MCF 10A (cell line): ENCODE measurements at regions not wholly inside any gene's neighbourhood (a gene's known extent, or its start where the extent isn't known, plus 50 kb on each side); places are given as distances from the start of the nearest gene placed in this dataset.
"Not testable (repeated sequence)": the region's sequence is repeated elsewhere in the genome, so short reads cannot be mapped to it uniquely, and the experiment has no call there.

Source experiments
- BruUV-seq: library from RNA; stranded (reverse); fragments of 400-500 nt; replicated peaks from 2 replicates; lab custom pipeline; 2021; lab: Mats Ljungman, UMichigan
- CTCF ChIA-PET: fragments of 300-600 bp; sonication (Branson Sonifier 250); formaldehyde crosslinking; extraction: SDS; loops from one replicate; lab custom pipeline; 2021; ENCODE audit warnings: antibody characterized with exemption, inconsistent platforms; lab: Yijun Ruan, JAX
- POLR2A ChIA-PET: fragments of 300-600, 350-650 bp; sonication (Branson Sonifier 250); formaldehyde crosslinking; extraction: SDS; loops from one replicate; lab custom pipeline; 2020; ENCODE audit warnings: antibody characterized with exemption, inconsistent platforms; lab: Yijun Ruan, JAX
- DNase-seq: peaks from one replicate; pipeline ENCODE4 v3.0.0-alpha.2; 2018; ENCODE audit not compliant: unreplicated experiment
- H3K27ac Mint-ChIP-seq: one replicate; pipeline ENCODE4 v1.8.0; 2022; ENCODE audit warnings: mild to moderate bottlenecking, low read depth, mixed read lengths; ENCODE audit not compliant: unreplicated experiment
- H3K27me3 Mint-ChIP-seq: one replicate; pipeline ENCODE4 v1.8.0; 2022; ENCODE audit warnings: mixed read lengths; ENCODE audit not compliant: insufficient read depth, unreplicated experiment
- H3K36me3 Mint-ChIP-seq: one replicate; pipeline ENCODE4 v1.8.0; 2022; ENCODE audit warnings: mild to moderate bottlenecking, moderate library complexity, mixed read lengths; ENCODE audit not compliant: insufficient read depth, unreplicated experiment
- H3K4me1 Mint-ChIP-seq: one replicate; pipeline ENCODE4 v1.8.0; 2022; ENCODE audit warnings: mixed read lengths; ENCODE audit not compliant: insufficient read depth, unreplicated experiment
- H3K4me3 Mint-ChIP-seq: one replicate; pipeline ENCODE4 v1.8.0; 2022; ENCODE audit warnings: mild to moderate bottlenecking, moderate library complexity, mixed read lengths; ENCODE audit not compliant: unreplicated experiment
- H3K9me3 Mint-ChIP-seq: one replicate; pipeline ENCODE4 v1.8.0; 2022; ENCODE audit warnings: mixed read lengths; ENCODE audit not compliant: unreplicated experiment
- CTCF ChIP-seq: fragments of 200-600 bp; IDR thresholded peaks from one replicate; pipeline ENCODE4 v1.8.0; 2022; ENCODE audit warnings: antibody characterized with exemption, mild to moderate bottlenecking; ENCODE audit not compliant: unreplicated experiment
- intact Hi-C: fragments of 100-400 bp; cut with micrococcal nuclease; formaldehyde crosslinking; loops from 2 replicates; pipeline ENCODE4 v1.14.1; 2022

GRCh38 chr9:64085998-64086397, 1199.0 kb downstream of the FOXD4L5 start:
- CTCF ChIA-PET, intact Hi-C loops, H3K4me1 Mint-ChIP-seq, BruUV-seq, H3K27me3 Mint-ChIP-seq, POLR2A ChIA-PET, DNase-seq, H3K36me3 Mint-ChIP-seq, H3K9me3 Mint-ChIP-seq, H3K27ac Mint-ChIP-seq, H3K4me3 Mint-ChIP-seq: not testable (repeated sequence)

- H3K27ac Mint-ChIP-seq, H3K4me1 Mint-ChIP-seq, H3K9me3 Mint-ChIP-seq, DNase-seq, BruUV-seq, H3K4me3 Mint-ChIP-seq, POLR2A ChIA-PET, H3K36me3 Mint-ChIP-seq, H3K27me3 Mint-ChIP-seq, intact Hi-C loops: not testable (repeated sequence)
- CTCF ChIA-PET, result interaction anchor here (0.6 kb wide), 1 partner anchor 11 kb away, joined by 3 read pairs; no protein-coding TSS in a partner anchor
These were observed 1213.4 kb downstream of the FOXD4L5 start for GRCh38 chr9:64071358-64072253.

GRCh38 chr9:64070611-64071357, 1214.2 kb downstream of the FOXD4L5 start:
- H3K9me3 Mint-ChIP-seq, H3K4me3 Mint-ChIP-seq, H3K4me1 Mint-ChIP-seq, BruUV-seq, H3K27me3 Mint-ChIP-seq, DNase-seq, POLR2A ChIA-PET, H3K27ac Mint-ChIP-seq, intact Hi-C loops, H3K36me3 Mint-ChIP-seq: not testable (repeated sequence)
- CTCF ChIA-PET, result interaction anchor here (0.6 kb wide), 1 partner anchor 10 kb away, joined by 3 read pairs; no protein-coding TSS in a partner anchor

GRCh38 chr9:64070083-64070482, 1214.9 kb downstream of the FOXD4L5 start:
- DNase-seq, intact Hi-C loops, H3K27ac Mint-ChIP-seq, H3K27me3 Mint-ChIP-seq, BruUV-seq, H3K9me3 Mint-ChIP-seq, H3K36me3 Mint-ChIP-seq, POLR2A ChIA-PET, H3K4me3 Mint-ChIP-seq, CTCF ChIA-PET, H3K4me1 Mint-ChIP-seq: not testable (repeated sequence)

- ChIA-PET POLR2A (no interaction called here), CTCF (no interaction called here)
- no peak for TF ChIP-seq CTCF
- no TSS peak for BruUV-seq
- H3K27ac Mint-ChIP-seq, result no peak overlapping the region
- H3K9me3 Mint-ChIP-seq, result peaks cover 7% of the 10 kb centered on the region
- no peaks in the 10 kb centered on the region for H3K27me3 Mint-ChIP-seq
- intact Hi-C loops, result no loop called here
- DNase-seq, result no peak
- H3K36me3 Mint-ChIP-seq, result no peaks in the 10 kb centered on the region
- H3K4me1 Mint-ChIP-seq, result no peaks in the 10 kb centered on the region
- no peak overlapping the region for H3K4me3 Mint-ChIP-seq
These were observed 1218.2 kb downstream of the FOXD4L5 start for GRCh38 chr9:64066736-64067368.
